Cerebellar nuclear complex (tissue), 1 donor: ENCODE measurements at regions not wholly inside any gene's neighbourhood (a gene's known extent, or its start where the extent isn't known, plus 50 kb on each side); places are given as distances from the start of the nearest gene placed in this dataset.
A peak's percentile ranks its signal among the peaks of the same experiment; 100 is the strongest.

Experiments
- DNase-seq, 2 experiments: peaks; one replicate each; lab custom pipeline; 2025; lab: John Stamatoyannopoulos, UW

GRCh38 chr5:61622156-61622555 lies 290.1 kb downstream of the ZSWIM6 start:
- DNase-seq: no peak

- DNase-seq: no peak
These were observed 291.5 kb downstream of the ZSWIM6 start for GRCh38 chr5:61623401-61624069.

GRCh38 chr5:61624553-61625136 lies 292.6 kb downstream of the ZSWIM6 start:
- no peak for DNase-seq

- DNase-seq: no peak
These were observed 293.1 kb downstream of the ZSWIM6 start for GRCh38 chr5:61625137-61625561.

GRCh38 chr5:61625681-61626621 lies 293.9 kb downstream of the ZSWIM6 start:
- no peak for DNase-seq

GRCh38 chr5:61626639-61627282 lies 294.7 kb downstream of the ZSWIM6 start:
- no peak for DNase-seq

- no peak for DNase-seq
These were observed 295.5 kb downstream of the ZSWIM6 start for GRCh38 chr5:61627531-61627930.

GRCh38 chr5:61630908-61631307 lies 298.9 kb downstream of the ZSWIM6 start:
- no peak for DNase-seq

- peak in 1 of 2 experiments; percentile 65 for DNase-seq
These were observed 299.4 kb downstream of the ZSWIM6 start for GRCh38 chr5:61631438-61631941.

GRCh38 chr5:61632064-61632463 lies 300.0 kb downstream of the ZSWIM6 start:
- DNase-seq: no peak

- DNase-seq: no peak
These were observed 303.2 kb downstream of the ZSWIM6 start for GRCh38 chr5:61635271-61635670.

GRCh38 chr5:61637566-61637965 lies 305.5 kb downstream of the ZSWIM6 start:
- no peak for DNase-seq

- peak in 1 of 2 experiments; percentile 24 for DNase-seq
These were observed 306.4 kb downstream of the ZSWIM6 start for GRCh38 chr5:61638476-61638875.

- DNase-seq: no peak
These were observed 308.3 kb downstream of the ZSWIM6 start for GRCh38 chr5:61640179-61641021.

- no peak for DNase-seq
These were observed 309.9 kb downstream of the ZSWIM6 start for GRCh38 chr5:61641748-61642565.

- DNase-seq: no peak
These were observed 315.6 kb downstream of the ZSWIM6 start for GRCh38 chr5:61647672-61648071.

GRCh38 chr5:61649231-61649630 lies 317.2 kb downstream of the ZSWIM6 start:
- DNase-seq: no peak

GRCh38 chr5:61649971-61650370 lies 317.9 kb downstream of the ZSWIM6 start:
- no peak for DNase-seq

- DNase-seq: no peak
These were observed 318.6 kb downstream of the ZSWIM6 start for GRCh38 chr5:61650661-61651060.

- no peak for DNase-seq
These were observed 319.1 kb downstream of the ZSWIM6 start for GRCh38 chr5:61651195-61651594.
